ENCODE measurements at regions not wholly inside any gene's neighbourhood (a gene's known extent, or its start where the extent isn't known, plus 50 kb on each side); places are given as distances from the start of the nearest gene placed in this dataset.
A peak's percentile ranks its signal among the peaks of the same experiment; 100 is the strongest.
"Not testable (repeated sequence)": the region's sequence is repeated elsewhere in the genome, so short reads cannot be mapped to it uniquely, and the experiment has no call there.

- Histone ChIP-seq H3K27me3 (ENCODE audit: insufficient read depth, low read length, poor library complexity, severe bottlenecking) (no peaks in the 10 kb centered on the region), H3K79me2 (ENCODE audit: insufficient read depth, low read length) (no peaks in the 10 kb centered on the region), H3F3A (ENCODE audit: low read depth) (peaks cover 6% of the 10 kb centered on the region; the same call in 1 of the 2 replicates), H3K9ac (ENCODE audit: low read depth, low read length, poor library complexity, severe bottlenecking) (peak overlapping the region; percentile 21), H3K4me3 (ENCODE audit: low read length, poor library complexity, severe bottlenecking) (no peak overlapping the region), H2AFZ (ENCODE audit: low read length) (peak overlapping the region; percentile 71), H3K4me2 (ENCODE audit: low read depth, low read length, poor library complexity, severe bottlenecking) (peak overlapping the region; percentile 38), H3K9me2 (replicated peaks; ENCODE audit: low read depth, low read length) (no peaks in the 10 kb centered on the region), H3K36me3 (ENCODE audit: insufficient read depth, low read length) (no peaks in the 10 kb centered on the region), H3K9me3 (ENCODE audit: insufficient read depth, low read depth, low read length) (no peaks in the 10 kb centered on the region), H3K4me1 (ENCODE audit: insufficient read depth, low read length, poor library complexity, severe bottlenecking) (peaks cover 70% of the 10 kb centered on the region), H4K20me1 (ENCODE audit: insufficient read depth, low read length, poor library complexity, severe bottlenecking) (no peaks in the 10 kb centered on the region)
- TF ChIP-seq EZH2phosphoT487 (IDR thresholded peaks at IDR 0.05; ENCODE audit: borderline replicate concordance), result no peak
- no peak for TF ChIP-seq CTCF (conservative IDR thresholded peaks at IDR 0.05; ENCODE audit: low read length)
These were observed 146.9 kb upstream of the KRR1 start for GRCh38 chr12:75658286-75658685.

GRCh38 chr12:75657831-75658230 lies 146.4 kb upstream of the KRR1 start:
- TF ChIP-seq CTCF (conservative IDR thresholded peaks at IDR 0.05; ENCODE audit: low read length) (no peak), EZH2phosphoT487 (IDR thresholded peaks at IDR 0.05; ENCODE audit: borderline replicate concordance) (no peak)
- Histone ChIP-seq H3K27me3 (ENCODE audit: insufficient read depth, low read length, poor library complexity, severe bottlenecking) (no peaks in the 10 kb centered on the region), H3K4me3 (ENCODE audit: low read length, poor library complexity, severe bottlenecking) (no peak overlapping the region), H3K36me3 (ENCODE audit: insufficient read depth, low read length) (no peaks in the 10 kb centered on the region), H4K20me1 (ENCODE audit: insufficient read depth, low read length, poor library complexity, severe bottlenecking) (no peaks in the 10 kb centered on the region), H3K4me2 (ENCODE audit: low read depth, low read length, poor library complexity, severe bottlenecking) (peak overlapping the region; percentile 38), H3K9ac (ENCODE audit: low read depth, low read length, poor library complexity, severe bottlenecking) (peak overlapping the region; percentile 21), H3K9me2 (replicated peaks; ENCODE audit: low read depth, low read length) (no peaks in the 10 kb centered on the region), H3K9me3 (ENCODE audit: insufficient read depth, low read depth, low read length) (no peaks in the 10 kb centered on the region), H3K4me1 (ENCODE audit: insufficient read depth, low read length, poor library complexity, severe bottlenecking) (peaks cover 66% of the 10 kb centered on the region), H3F3A (ENCODE audit: low read depth) (peaks cover 6% of the 10 kb centered on the region; the same call in 1 of the 2 replicates), H3K79me2 (ENCODE audit: insufficient read depth, low read length) (no peaks in the 10 kb centered on the region), H2AFZ (ENCODE audit: low read length) (peak overlapping the region; percentile 71)

GRCh38 chr12:75657354-75657753 lies 145.9 kb upstream of the KRR1 start:
- H3K9me3 ChIP-seq (ENCODE audit: insufficient read depth, low read depth, low read length); H3K79me2 ChIP-seq (ENCODE audit: insufficient read depth, low read length); H3K9ac ChIP-seq (ENCODE audit: low read depth, low read length, poor library complexity, severe bottlenecking); H3K9me2 ChIP-seq (replicated peaks; ENCODE audit: low read depth, low read length); H2AFZ ChIP-seq (ENCODE audit: low read length); H3K27me3 ChIP-seq (ENCODE audit: insufficient read depth, low read length, poor library complexity, severe bottlenecking); H3K36me3 ChIP-seq (ENCODE audit: insufficient read depth, low read length); H3K4me2 ChIP-seq (ENCODE audit: low read depth, low read length, poor library complexity, severe bottlenecking); H4K20me1 ChIP-seq (ENCODE audit: insufficient read depth, low read length, poor library complexity, severe bottlenecking); H3K4me3 ChIP-seq (ENCODE audit: low read length, poor library complexity, severe bottlenecking); H3F3A ChIP-seq (ENCODE audit: low read depth): not testable (repeated sequence)
- H3K4me1 ChIP-seq (ENCODE audit: insufficient read depth, low read length, poor library complexity, severe bottlenecking), result peaks cover 66% of the 10 kb centered on the region

- no peak for TF ChIP-seq CTCF (conservative IDR thresholded peaks at IDR 0.05; ENCODE audit: low read length)
- no peak for TF ChIP-seq EZH2phosphoT487 (IDR thresholded peaks at IDR 0.05; ENCODE audit: borderline replicate concordance)
- Histone ChIP-seq H3K9me2 (replicated peaks; ENCODE audit: low read depth, low read length) (no peaks in the 10 kb centered on the region), H3K79me2 (ENCODE audit: insufficient read depth, low read length) (no peaks in the 10 kb centered on the region), H3K36me3 (ENCODE audit: insufficient read depth, low read length) (no peaks in the 10 kb centered on the region), H3F3A (ENCODE audit: low read depth) (peaks cover 6% of the 10 kb centered on the region; the same call in 1 of the 2 replicates), H3K27me3 (ENCODE audit: insufficient read depth, low read length, poor library complexity, severe bottlenecking) (no peaks in the 10 kb centered on the region), H2AFZ (ENCODE audit: low read length) (peak overlapping the region; percentile 89), H4K20me1 (ENCODE audit: insufficient read depth, low read length, poor library complexity, severe bottlenecking) (no peaks in the 10 kb centered on the region), H3K4me3 (ENCODE audit: low read length, poor library complexity, severe bottlenecking) (no peak overlapping the region), H3K4me1 (ENCODE audit: insufficient read depth, low read length, poor library complexity, severe bottlenecking) (peaks cover 72% of the 10 kb centered on the region), H3K9me3 (ENCODE audit: insufficient read depth, low read depth, low read length) (no peaks in the 10 kb centered on the region), H3K4me2 (ENCODE audit: low read depth, low read length, poor library complexity, severe bottlenecking) (no peak overlapping the region), H3K9ac (ENCODE audit: low read depth, low read length, poor library complexity, severe bottlenecking) (no peak overlapping the region)
These were observed 145.2 kb upstream of the KRR1 start for GRCh38 chr12:75656648-75657047.

Measured in Loucy (cell line).